ENCODE measurements at regions not wholly inside any gene's neighbourhood (a gene's known extent, or its start where the extent isn't known, plus 50 kb on each side); places are given as distances from the start of the nearest gene placed in this dataset.

- no peaks in the 10 kb centered on the region for H3K4me1 ChIP-seq (ENCODE audit: control insufficient read depth, insufficient read depth, low read length)
- H3K27ac ChIP-seq (ENCODE audit: extremely low read depth, low read depth, low read length) = no peak overlapping the region
- no peak overlapping the region for H3K4me3 ChIP-seq (ENCODE audit: low read depth, low read length)
- ChIA-PET CTCF (no interaction called here), POLR2A (no interaction called here)
- H3K9me3 ChIP-seq (ENCODE audit: control insufficient read depth, insufficient read depth, low read depth, low read length) = no peaks in the 10 kb centered on the region
- TF ChIP-seq ZNF202 (tag by site-specific recombination; IDR thresholded peaks at IDR 0.05; ENCODE audit: borderline replicate concordance) = no peak
- TF ChIP-seq PRDM10 (tag by site-specific recombination; IDR thresholded peaks at IDR 0.05) = no peak
- no peak for TF ChIP-seq ZNF148 (tag by site-specific recombination; IDR thresholded peaks at IDR 0.05; ENCODE audit: borderline replicate concordance)
- TF ChIP-seq ZSCAN30 (tag by site-specific recombination; IDR thresholded peaks at IDR 0.05) = no peak
- TF ChIP-seq ZNF513 (tag by site-specific recombination; IDR thresholded peaks at IDR 0.05) = no peak
- TF ChIP-seq ZNF146 (tag by site-specific recombination; IDR thresholded peaks at IDR 0.05) = no peak
- TF ChIP-seq SALL2 (tag by site-specific recombination; IDR thresholded peaks at IDR 0.05; ENCODE audit: borderline replicate concordance) = no peak
- no peak for TF ChIP-seq ZFHX2 (tag by site-specific recombination; conservative IDR thresholded peaks at IDR 0.05)
- TF ChIP-seq ZNF138 (tag by site-specific recombination; IDR thresholded peaks at IDR 0.05; ENCODE audit: borderline replicate concordance) = no peak
- no peak for TF ChIP-seq ATF2 (tag by site-specific recombination; IDR thresholded peaks at IDR 0.05; ENCODE audit: low read depth)
- no peak for TF ChIP-seq ZNF362 (tag by site-specific recombination; IDR thresholded peaks at IDR 0.05)
- no peak for TF ChIP-seq ZNF10 (tag by site-specific recombination; IDR thresholded peaks at IDR 0.05)
- TF ChIP-seq ZNF654 (tag by site-specific recombination; IDR thresholded peaks at IDR 0.05; ENCODE audit: low read depth) = no peak
- TF ChIP-seq ZNF544 (tag by site-specific recombination; IDR thresholded peaks at IDR 0.05) = no peak
- no peak for TF ChIP-seq SCRT1 (tag by site-specific recombination; IDR thresholded peaks at IDR 0.05; ENCODE audit: borderline replicate concordance)
- H3K36me3 ChIP-seq (ENCODE audit: control insufficient read depth in 2 of 2, insufficient read depth in 1 of 2, low read length in 2 of 2) = no peaks in the 10 kb centered on the region
Measured at GRCh38 chr22:19603767-19604166, 79.6 kb upstream of the CLDN5 start.

All from HEK293 (cell line).